ENCODE measurements at regions not wholly inside any gene's neighbourhood (a gene's known extent, or its start where the extent isn't known, plus 50 kb on each side); places are given as distances from the start of the nearest gene placed in this dataset.
"Not testable (repeated sequence)": the region's sequence is repeated elsewhere in the genome, so short reads cannot be mapped to it uniquely, and the experiment has no call there.

- not testable (repeated sequence) for DNase-seq
Observed at GRCh38 chr16:88232401-88233258, 150.1 kb upstream of the ZNF469 start.

GRCh38 chr16:88233621-88234420 lies 148.9 kb upstream of the ZNF469 start:
- DNase-seq = not testable (repeated sequence)

- DNase-seq = not testable (repeated sequence)
Observed at GRCh38 chr16:88234421-88235271, 148.1 kb upstream of the ZNF469 start.

- not testable (repeated sequence) for DNase-seq
Observed at GRCh38 chr16:88235691-88236090, 147.1 kb upstream of the ZNF469 start.

GRCh38 chr16:88236229-88236628 lies 146.5 kb upstream of the ZNF469 start:
- DNase-seq = not testable (repeated sequence)

- not testable (repeated sequence) for DNase-seq
Observed at GRCh38 chr16:88237314-88237713, 145.4 kb upstream of the ZNF469 start.

- DNase-seq = not testable (repeated sequence)
Observed at GRCh38 chr16:88237761-88238415, 144.9 kb upstream of the ZNF469 start.

- DNase-seq = peak in 1 of 2 experiments; percentile 10
Observed at GRCh38 chr16:88238732-88239274, 144.0 kb upstream of the ZNF469 start.

GRCh38 chr16:88240118-88240517 lies 142.6 kb upstream of the ZNF469 start:
- DNase-seq = not testable (repeated sequence)

GRCh38 chr16:88240776-88241175 lies 142.0 kb upstream of the ZNF469 start:
- DNase-seq = not testable (repeated sequence)

GRCh38 chr16:88241404-88242311 lies 141.1 kb upstream of the ZNF469 start:
- not testable (repeated sequence) for DNase-seq

GRCh38 chr16:88242312-88243295 lies 140.2 kb upstream of the ZNF469 start:
- not testable (repeated sequence) for DNase-seq

- DNase-seq = not testable (repeated sequence)
Observed at GRCh38 chr16:88243921-88244320, 138.8 kb upstream of the ZNF469 start.

- DNase-seq = not testable (repeated sequence)
Observed at GRCh38 chr16:88245241-88246081, 137.3 kb upstream of the ZNF469 start.

- DNase-seq = not testable (repeated sequence)
Observed at GRCh38 chr16:88246955-88247582, 135.7 kb upstream of the ZNF469 start.

- not testable (repeated sequence) for DNase-seq
Observed at GRCh38 chr16:88247583-88247966, 135.2 kb upstream of the ZNF469 start.

- DNase-seq = not testable (repeated sequence)
Observed at GRCh38 chr16:88248761-88249160, 134.0 kb upstream of the ZNF469 start.

GRCh38 chr16:88250381-88250780 lies 132.4 kb upstream of the ZNF469 start:
- not testable (repeated sequence) for DNase-seq
